Adipose tissue (tissue), 3 donors: ENCODE measurements at regions not wholly inside any gene's neighbourhood (a gene's known extent, or its start where the extent isn't known, plus 50 kb on each side); places are given as distances from the start of the nearest gene placed in this dataset.

ENCODE experiments used
- H3K27ac ChIP-seq: one replicate; pipeline ENCODE4 v1.5.1; 2013; ENCODE audit warnings: low read depth, low read length
- WGBS, 3 donors: extraction: QIAGEN DNeasy Blood & Tissue Kit; methylation state at CpG; one replicate each; pipeline ENCODE4 v1.1.7; 2013; 5-methylcytosine and 5-hydroxymethylcytosine counted together
- donor health status: healthy with polysubstance abuse.
- donor health status: Bipolar disorder and iron deficiency.
- donor health status: healthy.

DNA sequence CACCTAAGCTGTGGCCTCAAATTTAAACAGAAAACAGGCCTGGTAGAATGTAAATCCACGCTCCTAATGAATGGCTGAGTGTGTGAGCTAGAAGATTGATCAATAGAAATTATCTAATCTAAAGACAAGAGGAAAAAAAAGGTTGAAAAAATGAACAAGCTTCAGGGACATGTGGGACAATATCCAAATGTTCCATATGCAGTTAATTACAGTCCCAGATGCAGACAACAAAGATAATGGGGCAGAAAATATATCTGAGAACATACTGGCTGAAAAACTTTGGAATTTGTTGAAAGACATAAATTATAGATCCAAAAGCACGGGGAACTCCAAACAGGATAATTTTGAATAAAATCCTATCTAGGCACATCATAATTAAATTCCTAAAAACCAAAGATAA, 186.7 kb upstream of the SIX2 start:
- 55 to 74% (median 73%) methylated on average over 2 of the region's 2 CpGs for WGBS, 3 donors
- H3K27ac ChIP-seq, result no peak overlapping the region

DNA sequence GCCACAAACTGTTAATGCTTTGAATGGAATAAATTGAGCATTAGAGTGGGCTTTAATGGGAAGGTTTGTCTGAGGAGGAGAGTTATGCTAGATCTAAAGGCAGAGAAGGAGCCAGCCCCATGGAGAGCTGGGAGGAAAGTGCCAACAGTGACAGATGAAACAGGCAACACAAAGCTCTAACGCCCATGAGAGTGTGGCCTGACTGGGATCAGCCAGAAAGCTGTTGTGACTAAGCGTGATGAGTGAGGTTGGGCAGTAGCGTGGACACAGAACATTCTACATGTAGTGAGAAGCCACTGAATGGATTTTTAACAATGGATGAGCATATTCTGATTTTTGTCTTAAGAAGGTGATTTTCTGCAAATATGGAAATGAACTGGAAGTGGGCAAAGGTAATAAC, 185.3 kb upstream of the SIX2 start:
- WGBS, 3 donors, result 79 to 89% (median 89%) methylated on average over 3 of the region's 3 CpGs
- no peak overlapping the region for H3K27ac ChIP-seq

DNA sequence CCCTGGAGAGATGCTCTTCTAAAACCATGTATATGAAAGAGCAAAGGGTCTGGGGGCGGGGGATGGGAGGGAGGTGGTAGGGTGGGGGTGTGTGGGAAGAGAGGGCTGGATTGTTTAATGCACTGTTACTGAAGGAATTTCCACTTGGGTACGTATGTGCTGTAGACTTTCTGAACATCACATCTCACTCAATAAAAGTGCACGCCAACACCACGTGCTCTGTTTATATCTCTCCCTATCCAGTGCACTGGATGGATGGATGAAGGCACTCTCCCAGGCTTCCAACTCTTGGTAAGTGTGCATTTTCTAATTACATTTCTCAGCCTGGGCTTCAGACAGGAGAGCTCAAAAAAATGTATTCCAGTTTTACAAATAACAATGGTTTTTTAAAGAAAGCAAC, 184.3 kb upstream of the SIX2 start:
- no peak overlapping the region for H3K27ac ChIP-seq
- 90 to 91% (median 90%) methylated on average over 4 of the region's 4 CpGs for WGBS, 3 donors

DNA sequence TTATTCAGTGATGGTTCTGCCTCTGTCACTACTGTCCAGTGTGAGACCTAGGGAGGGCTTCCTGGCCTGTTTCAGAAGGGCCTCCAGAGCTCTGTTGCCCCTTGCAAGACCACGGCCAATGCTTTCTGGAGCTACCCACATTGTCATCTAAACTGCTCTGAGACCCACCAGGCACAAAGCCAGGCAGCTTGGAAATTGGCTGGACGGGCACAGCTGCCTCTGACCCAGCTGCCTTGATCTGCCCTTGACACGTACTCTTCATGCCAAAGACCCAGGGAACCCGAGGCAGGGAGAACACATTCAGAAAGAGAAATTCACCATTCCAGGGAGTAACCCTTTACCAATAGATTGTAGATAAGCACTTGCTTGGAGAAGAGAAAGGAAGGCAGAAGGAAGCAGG, 183.7 kb upstream of the SIX2 start:
- 49 to 77% (median 74%) methylated on average over 4 of the region's 4 CpGs for WGBS, 3 donors
- no peak overlapping the region for H3K27ac ChIP-seq

DNA sequence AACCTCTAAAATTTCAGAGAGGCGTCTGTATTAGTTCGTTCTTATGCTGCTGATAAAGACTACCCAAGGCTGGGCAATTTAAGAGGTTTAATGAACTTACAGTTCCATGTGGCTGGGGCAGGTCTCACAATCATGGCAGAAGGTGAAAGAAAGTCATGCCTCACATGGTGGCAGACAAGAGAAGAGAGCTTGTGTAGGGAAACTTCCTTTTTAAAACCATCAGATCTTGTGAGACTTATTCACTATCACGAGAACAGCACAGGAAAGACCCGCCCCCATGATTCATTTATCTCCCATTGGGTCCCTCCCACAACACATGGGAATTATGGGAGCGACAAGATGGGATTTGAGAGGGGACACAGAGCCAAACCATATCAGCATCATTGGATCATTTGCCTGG, 183.2 kb upstream of the SIX2 start:
- 71 to 84% (median 79%) methylated on average over 5 of the region's 5 CpGs for WGBS, 3 donors

DNA sequence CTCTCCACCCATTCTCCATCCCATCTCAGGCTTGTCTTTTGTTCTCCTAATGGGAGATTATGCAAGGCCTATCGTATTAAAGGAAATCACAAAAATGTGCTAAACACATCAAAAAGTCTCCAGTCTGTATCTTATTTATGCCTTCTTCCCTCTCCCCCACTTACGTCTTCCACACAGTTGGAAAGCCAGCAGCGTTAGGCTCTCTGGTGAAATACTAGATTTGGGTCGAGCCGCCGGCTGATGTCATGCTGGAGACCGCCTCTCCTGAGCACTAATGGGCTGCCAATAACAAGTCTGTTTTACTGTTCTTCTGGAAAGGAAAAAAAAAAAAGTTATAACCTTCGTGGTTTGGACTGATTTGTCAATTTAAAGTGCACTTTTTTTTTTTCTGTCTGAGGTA, 182.7 kb upstream of the SIX2 start:
- WGBS, 3 donors, result 53 to 76% (median 55%) methylated on average over 8 of the region's 8 CpGs
- H3K27ac ChIP-seq, result no peak overlapping the region

More for the DNA sequence above, 183.2 kb upstream of the SIX2 start:
- H3K27ac ChIP-seq, result no peak overlapping the region

DNA sequence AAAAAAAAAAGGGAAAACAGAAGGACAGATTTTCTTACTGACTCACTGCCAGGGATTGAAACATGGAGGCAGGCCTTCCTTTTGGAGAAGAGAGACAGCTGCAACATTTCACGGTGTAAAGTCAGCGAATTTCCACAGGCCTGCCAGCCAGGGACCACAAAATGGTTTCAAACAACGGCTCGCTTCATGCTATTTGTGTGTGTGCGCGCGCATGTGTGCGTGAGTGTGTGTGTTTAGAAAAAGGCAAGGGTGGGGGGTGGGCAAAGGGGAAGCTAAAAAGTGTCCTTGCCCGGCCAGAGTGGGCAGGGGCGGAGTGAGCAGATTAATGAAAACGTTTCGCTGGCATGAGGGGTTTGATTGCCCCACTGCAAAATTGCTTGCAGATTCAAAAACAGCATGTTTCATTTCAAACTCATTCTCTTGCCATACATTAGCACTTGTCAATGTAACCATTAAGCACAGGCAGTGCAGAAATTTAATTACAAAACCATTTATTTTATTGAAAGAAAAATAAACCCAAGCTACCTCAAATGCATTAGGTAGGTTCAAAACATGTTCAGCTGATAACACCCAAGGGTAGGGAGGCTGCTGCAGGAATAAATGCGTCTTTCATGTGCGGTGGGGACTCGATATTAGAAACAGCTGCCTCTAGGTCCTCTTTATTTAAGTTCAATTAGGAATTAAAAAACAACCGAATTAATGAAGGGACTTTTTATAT, 182.1 kb upstream of the SIX2 start:
- H3K27ac ChIP-seq, result no peak overlapping the region
- WGBS, 3 donors, result 68 to 85% (median 75%) methylated on average over 16 of the region's 16 CpGs

DNA sequence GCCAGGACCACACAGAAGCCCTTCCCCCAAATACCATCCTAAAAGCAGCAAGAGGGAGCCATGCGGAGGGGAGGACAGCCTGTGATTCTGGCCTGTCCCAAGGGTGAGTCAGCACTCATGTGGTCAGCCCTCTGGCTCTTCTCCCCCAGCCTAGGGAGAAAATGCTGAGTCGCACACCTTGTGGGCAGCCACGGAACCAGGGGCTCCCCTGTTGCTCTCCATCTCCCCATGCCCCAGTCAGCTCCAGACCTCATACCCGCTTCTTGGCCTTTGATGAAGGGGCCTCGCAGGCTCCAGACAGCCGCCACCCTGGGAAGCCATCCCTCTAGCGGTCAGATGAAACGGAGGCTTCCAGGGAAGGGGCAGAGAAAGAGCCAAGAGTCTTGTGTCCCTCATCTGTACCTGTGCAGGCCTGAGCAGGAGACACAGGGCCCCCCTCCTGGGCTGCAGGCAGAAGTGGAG, 181.3 kb upstream of the SIX2 start:
- no peak overlapping the region for H3K27ac ChIP-seq
- 84 to 95% (median 95%) methylated on average over 8 of the region's 8 CpGs for WGBS, 3 donors

DNA sequence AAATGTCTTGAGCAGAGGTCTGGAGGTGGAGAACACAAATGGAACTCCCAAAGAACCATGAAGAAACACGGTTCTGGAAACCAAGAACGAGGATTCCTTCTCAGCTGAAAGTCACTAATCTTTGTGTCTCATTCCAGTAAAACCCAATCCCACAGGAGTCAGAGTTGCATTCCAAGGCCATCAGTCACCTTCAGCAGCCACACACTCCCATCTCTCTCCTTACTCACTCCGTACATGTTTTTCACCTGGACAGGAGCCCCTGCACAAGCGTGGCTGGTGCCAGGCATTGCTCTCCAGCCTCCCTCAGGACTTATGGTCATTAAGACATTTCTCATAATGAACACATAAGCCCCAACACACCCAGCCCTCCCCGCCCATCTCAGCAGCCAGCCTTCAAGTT, 175.4 kb upstream of the SIX2 start:
- 78 to 85% (median 80%) methylated on average over 5 of the region's 5 CpGs for WGBS, 3 donors
- no peak overlapping the region for H3K27ac ChIP-seq

DNA sequence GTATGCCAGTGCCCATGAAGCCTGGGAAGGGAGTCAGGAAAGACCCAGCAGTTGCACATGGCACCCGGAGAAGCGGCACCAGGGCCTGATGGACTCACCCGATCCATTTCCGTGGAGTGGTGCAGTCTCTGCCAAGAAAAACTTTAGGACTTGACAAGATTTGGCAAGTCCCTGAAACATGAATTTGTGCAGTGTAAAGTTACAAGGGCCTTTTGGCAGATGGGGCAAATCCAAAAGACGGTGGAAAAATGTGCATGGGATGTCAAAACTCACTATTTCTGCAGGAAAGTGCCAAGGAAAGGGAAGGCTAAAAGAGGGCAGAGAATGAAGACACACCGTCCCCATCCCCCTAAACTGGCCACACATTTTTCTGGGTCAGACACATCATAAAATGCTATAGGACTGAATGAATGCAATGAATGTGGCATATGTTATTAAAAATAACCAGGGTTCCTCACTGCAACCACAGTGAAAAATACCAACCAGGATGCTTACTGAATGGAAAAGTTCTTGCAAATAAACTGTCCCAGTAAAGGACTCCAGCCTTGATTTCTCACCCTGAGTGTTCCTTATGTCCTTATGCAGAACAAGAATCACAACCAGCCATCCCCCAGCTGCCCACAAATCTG, 173.5 kb upstream of the SIX2 start:
- no peak overlapping the region for H3K27ac ChIP-seq
- 50 to 88% (median 66%) methylated on average over 6 of the region's 6 CpGs for WGBS, 3 donors

DNA sequence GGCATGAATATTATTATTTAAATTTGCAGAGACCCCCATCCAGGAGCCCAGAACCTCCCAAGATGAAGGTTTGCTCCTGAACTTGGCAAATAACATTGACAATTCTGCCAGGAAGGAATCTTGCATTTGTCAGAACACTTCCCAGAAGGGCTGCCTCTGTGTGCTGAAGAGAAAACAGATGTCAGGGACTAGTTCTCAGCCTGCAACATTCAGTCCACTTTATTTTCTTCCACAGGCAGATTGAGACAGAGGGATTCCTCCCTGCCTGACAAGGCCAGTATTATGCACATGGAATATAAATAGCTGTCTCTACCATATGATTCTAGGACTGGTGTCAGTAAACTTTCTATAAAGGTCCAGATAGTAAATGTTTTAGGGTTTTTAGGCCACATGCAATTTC, 171.5 kb upstream of the SIX2 start:
- no peak overlapping the region for H3K27ac ChIP-seq

DNA sequence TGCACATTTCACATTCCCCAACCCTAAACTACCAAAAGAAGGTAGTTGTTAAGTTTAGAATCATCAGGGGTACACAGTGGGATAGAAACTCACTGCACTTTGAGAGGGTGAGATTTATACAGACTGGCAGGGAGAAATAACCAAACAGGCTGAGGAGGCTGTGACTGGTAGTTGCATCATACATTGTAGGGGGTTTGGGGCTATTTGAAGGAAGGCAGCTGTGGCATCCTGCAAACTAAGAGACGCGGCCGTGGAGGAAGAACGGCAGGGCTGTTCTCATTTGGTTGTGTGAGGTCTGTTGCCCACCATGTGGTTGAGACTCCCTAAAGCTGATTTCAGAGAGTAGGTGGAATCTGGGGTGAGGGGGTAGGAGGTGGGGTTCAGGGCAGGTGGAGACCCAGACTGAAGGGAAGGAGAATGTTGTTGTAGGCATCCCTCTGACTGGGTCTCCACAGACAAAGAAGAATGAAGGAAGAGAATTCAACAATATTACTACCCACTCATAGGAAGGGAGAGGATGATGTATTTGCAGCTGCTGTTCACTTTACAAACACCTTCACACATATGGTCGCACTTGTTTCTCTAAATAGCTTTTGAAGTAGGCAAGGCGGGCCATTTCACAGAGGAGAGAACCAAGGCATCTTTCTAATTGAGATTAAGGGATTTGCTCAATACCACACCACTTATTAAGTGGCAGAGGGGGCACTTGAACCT, 170.9 kb upstream of the SIX2 start:
- WGBS, 3 donors, result 62 to 77% (median 71%) methylated on average over 6 of the region's 6 CpGs
- no peak overlapping the region for H3K27ac ChIP-seq

DNA sequence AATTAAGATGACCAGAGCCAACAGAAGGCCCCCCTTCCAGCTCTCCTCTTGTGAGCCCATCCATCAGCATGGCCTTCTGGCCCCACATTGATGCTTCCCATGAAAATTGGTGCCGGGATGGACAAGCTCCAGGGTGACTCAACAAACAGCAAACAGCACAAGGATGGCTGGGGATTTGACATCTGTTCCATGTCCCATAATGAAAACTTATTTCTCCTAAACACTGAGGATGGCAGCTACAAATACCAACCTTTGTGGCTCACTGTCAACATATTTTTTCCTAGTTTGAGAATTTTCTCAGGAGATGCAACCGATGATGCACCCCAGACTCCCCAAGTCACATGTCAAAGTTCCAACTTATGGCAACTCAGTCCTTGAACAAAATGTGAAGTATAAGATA, 169.6 kb upstream of the SIX2 start:
- 71 to 87% (median 83%) methylated on average over 2 of the region's 2 CpGs for WGBS, 3 donors
- H3K27ac ChIP-seq, result no peak overlapping the region

DNA sequence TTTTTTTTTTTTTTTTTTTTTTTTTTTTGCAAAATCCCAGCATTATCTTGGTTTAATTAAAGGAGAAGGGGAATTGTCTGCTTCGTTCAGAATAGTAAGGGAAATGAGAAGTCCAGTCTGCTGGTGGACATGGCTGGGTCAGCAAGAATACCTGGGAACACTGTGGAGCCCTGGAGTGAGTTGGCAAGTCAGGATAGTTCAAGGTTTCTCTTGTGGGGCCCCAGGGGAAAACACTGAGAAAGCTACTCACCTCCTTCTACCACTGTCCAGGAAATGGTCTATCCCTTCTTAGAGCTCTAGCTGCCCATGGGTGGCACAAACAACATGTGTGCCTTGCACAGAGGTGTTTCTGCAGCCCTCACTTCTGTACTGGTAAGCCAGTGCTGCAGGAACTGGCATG, 169.1 kb upstream of the SIX2 start:
- WGBS, 3 donors, result 51 to 72% (median 56%) methylated on average over 1 of the region's 1 CpG
- no peak overlapping the region for H3K27ac ChIP-seq

DNA sequence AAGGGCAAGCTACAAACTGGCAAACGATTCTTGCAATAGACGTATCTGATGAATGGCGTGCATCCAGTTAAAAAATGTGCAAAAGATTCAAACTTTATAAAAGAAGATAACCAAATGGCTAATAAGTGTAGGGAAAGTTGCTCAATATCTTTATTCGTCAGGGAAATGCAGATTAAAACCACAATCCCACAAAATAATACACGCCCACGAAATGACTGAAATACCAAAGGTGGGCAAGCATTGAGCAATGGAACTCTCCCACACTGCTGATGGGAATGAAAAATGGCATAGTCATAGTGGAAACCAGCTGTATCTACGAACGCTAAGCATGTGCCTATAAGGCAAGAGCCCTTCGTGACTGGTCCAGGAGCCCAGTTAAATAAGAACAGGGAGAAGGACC, 168.6 kb upstream of the SIX2 start:
- WGBS, 3 donors, result 28 to 76% (median 34%) methylated on average over 9 of the region's 9 CpGs
- no peak overlapping the region for H3K27ac ChIP-seq

DNA sequence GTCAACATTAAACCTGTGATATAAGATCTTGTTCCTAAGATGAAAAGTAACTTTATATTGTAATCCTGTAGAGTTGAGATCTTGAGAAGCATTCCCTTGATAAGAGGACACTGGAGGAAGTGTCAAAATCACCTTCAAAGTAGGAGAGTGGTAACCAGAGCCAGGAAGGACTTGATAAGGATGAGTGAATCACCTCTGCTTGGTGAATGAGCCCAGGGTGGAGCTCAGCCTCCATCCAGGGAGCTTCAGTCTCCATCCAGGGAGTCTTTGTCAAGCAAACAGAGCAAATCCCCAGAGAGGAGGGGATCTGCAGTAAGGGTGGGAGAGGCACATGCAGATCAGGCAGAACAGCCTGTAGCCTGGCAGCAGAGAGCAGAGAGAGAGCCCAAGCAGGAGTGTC, 167.1 kb upstream of the SIX2 start:
- no peak overlapping the region for H3K27ac ChIP-seq

DNA sequence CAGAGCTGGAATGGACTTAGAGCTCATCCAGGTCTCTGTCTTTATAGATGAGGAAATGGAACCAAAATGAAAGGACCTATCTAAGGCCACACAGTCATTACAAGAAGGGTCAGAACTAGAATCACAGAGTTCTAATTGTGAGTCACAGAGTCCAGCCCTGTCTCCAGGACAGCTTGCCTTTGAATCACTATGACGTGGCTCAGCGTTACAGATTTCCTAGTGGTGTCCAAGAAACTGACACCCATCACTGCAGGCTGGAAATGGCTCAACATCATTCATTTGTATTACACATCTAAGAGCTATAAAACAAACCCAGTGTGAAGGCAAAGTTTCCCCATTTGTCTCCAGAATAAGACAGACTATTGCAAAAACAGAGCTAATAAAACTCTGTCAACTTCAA, 164.3 kb upstream of the SIX2 start:
- 32 to 51% (median 51%) methylated on average over 2 of the region's 2 CpGs for WGBS, 3 donors
- no peak overlapping the region for H3K27ac ChIP-seq

DNA sequence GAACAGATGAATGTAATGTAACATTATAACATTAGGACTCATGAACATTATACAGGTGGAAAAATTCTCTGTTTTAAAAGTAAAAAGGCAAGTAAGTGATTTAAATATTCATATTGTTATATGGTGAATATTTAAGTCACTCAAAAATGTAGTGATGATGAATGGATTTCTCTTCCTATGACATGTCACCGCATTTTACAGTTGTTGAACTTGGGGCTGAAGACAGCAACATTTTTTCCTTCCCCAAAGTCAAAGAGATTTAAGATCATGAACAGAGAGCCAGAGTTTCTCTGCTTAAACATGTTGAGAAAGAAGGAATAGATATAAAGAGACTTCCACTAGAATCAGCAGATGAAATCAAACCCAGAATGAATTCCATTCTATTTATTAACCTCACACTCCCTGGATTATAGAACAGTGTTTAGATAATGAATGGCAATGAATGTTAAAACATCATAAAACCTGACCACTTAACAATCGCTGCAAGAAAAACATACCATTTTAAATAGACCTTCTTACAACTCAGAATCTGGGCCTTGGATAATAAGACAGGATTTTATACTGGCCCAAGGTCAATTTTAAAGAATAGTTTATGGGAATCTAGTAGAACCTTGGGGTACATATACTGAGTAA, 163.6 kb upstream of the SIX2 start:
- WGBS, 3 donors, result 68 to 90% (median 69%) methylated on average over 2 of the region's 2 CpGs
- no peak overlapping the region for H3K27ac ChIP-seq

DNA sequence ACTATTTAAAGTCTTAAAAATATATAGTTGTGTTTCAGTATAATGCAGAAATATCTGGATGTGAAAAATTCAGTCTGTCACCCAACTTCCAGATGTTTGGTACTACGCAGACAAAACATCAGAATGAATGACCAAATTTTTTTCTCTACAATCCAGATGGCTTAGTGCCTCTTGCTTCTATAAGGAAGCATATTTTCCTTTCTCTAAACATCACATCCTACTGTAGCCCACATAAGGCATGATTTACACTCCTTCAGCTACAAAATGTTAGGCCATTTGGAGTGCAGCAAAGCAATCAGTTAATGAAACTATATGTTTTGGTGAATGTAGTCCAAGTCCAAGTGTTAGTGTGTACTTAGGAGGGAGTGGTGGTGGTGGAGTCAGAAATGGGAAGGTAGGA, 162.9 kb upstream of the SIX2 start:
- 86 to 93% (median 89%) methylated on average over 1 of the region's 1 CpG for WGBS, 3 donors
- H3K27ac ChIP-seq, result no peak overlapping the region
